GM21576 (cell line): ENCODE measurements at regions not wholly inside any gene's neighbourhood (a gene's known extent, or its start where the extent isn't known, plus 50 kb on each side); places are given as distances from the start of the nearest gene placed in this dataset.

Experiments used
- ATAC-seq: cut with Tn5 transposase; IDR thresholded peaks from one replicate; pipeline ENCODE4 v1.9.1; 2021; ENCODE audit warnings: mild to moderate bottlenecking, moderate library complexity; ENCODE audit not compliant: unreplicated experiment

DNA sequence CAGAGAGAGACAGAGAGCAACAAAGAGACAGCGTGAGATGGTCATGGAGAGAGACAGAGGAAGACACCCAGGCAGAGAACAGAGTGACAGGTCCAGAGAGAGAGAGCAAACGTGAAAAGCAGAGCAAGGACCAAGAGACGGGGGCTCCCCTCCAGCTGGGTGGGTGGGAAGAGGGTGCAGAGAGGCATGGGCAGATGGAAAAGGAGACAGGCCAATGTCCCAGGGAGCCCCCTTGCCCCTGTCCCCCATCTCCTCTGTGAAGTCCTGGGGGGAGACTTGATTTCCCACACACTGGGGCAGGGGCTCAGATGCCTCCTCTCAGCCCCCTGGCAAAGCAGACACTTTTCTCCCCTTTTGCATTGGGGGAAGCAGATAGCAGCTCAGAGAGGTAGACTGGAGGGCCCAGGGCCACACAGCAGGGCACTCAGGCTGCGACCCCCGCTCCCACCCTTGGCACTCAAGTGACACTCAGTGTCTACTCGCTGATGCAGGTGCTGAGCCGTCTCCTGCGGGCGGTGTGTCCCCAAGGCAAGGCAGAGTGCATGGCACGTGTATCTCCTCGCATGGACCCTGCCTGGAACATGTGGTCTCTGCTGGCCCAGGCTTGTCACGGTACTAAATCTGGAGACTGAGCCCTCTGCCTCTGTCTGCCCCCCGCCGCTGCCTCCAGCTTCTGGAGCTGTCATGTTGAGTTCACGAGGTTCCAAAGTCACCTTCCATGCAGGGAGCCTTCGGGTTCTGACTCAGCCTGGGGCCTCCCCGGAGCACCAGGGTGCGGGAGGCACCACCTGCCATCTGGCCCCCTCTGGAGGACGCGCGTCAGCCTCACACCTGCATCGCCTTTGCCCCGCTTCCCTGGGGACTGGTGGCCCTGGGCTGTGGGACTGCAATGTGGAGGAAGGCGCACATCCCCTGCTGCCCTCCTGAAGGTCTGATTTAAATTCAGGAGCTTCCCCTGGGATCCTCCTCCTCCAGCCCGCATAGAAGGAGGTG, 215.9 kb upstream of the GSE1 start:
- peak; percentile 44 for ATAC-seq

DNA sequence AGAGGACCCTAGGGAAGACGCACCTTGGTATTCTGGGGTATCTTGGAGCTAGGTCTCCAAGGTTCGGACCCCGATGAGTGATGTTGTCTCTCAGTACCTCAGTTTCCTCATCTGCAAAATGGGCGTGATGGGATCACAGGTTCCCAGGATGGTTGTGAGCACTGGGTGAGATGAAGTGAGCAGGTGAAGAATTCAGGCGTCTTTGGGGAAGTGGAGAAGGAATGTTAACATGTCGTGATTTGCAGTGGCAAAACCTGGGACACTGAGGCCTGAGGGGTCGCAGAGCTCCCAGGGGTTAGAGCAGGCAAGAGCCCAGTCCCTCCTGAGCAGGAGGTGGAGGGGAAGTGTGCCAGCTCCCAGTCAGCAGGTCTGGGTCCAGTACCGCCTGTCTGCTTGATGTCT, 215.1 kb upstream of the GSE1 start:
- ATAC-seq, result no peak

DNA sequence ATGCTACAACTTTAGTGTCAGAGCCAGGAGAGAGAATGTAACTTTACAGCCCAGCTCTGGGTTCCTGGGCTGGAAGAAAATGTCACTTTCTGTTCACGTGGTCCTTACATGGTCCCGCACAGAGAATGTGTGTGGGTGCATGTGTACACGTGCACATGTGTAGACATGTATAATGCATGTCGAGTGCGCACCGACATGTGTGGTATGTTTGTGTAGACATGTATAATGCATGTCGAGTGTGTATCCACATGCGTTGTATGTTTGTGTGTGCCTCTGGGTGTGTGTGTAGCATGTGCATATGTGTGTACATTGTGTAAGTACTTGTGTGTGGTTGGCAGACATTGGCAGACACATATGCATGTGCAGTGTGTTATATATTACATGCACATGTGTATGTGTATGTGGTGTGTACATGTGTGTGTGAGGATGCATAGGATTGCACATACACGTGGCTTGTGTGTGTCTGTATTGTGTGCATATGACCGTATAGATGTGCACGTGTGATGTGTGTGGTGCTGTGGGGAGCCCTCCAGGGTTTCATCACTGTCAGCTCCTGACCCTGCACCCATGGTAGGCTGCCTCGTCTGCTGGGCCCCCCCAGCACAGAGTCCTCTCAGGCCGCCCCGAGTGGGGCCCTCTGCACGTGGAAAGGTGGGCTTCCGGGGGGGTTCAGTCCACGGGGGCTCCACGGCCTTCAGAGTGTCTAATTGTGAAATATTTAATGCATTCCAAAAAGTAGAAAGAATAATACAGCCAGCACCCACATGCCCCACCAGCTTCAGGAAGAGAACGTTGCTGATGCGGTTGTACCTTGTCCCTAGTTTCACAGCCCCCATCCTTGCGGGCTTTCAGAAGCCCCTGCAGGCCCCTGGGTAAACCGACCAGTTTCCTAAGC, 214.2 kb upstream of the GSE1 start:
- no peak for ATAC-seq

DNA sequence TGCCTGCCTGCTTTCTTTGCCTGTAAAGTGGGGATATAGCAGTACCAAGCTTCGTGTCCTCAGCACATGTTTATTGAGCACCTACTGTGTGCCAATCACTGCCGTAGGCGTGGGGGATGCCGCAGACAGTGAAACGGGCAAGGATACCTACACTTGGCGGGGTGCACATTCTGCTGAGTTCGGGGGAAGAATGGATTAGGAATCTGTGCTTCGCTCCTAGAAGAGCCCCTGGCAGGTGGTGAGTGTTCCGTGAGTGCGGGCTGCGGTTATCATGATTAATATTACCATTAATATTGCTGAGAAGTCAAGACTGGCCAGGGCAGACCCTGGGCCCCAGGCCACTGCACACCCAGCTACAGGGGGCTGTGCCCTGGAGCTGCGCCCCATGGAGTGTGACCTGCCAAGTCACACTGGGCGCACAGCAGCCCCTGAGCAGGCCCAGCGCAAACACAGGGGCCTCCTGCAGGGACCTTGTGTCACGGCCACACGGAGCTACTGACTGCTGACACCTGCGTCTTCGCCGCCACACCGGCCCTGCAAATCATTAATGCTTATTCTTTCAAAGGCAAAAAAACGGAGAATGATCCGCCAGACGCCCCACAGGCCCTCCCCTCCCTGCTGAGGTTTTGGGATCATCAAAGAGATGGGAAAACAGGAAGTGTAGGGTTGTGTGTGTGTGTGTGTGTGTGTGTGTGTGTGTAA, 213.4 kb upstream of the GSE1 start:
- no peak for ATAC-seq

DNA sequence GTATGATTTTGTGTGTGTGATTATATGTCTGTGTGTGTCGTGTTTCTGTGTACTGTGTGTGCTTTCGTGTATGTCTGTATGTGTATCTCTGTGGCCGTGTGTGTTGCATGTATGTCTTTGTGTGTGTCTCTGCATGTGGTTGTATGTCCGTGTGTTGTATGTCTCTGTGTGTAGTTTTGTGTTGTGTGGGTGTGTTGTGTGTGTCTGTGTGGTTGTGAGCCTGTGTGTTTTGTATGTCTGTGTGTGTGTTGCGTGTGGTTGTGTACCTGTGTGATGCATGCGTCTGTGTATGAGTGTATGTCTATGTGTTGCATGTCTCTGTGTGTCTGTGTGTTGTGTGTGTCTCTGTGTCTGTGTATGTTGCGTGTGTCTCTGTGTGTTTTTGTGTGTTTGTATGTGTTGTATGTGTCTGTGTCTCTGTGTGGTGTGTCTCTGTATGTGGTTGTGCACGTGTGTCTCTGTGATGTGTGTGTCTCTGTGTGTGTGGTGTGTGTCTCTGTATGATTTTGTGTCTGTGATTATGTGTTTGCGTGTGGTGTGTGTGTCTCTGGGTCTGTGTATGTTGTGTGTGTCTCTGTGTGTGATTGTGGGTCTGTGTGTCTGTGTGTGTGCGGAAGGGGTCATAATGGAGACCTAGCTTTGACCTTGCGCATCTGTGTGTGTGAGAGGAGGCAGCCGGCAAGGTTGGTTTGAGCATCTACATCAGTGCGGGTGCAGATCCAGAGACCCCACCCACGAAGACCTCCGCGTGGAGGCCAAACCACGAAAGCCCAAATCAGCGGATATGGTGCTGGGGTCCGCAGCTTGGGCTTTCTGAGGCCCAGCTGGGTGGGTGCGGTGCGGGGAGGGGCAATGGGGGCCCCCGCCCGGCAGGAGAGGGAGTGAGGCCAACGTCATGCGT, 212.6 kb upstream of the GSE1 start:
- no peak for ATAC-seq

DNA sequence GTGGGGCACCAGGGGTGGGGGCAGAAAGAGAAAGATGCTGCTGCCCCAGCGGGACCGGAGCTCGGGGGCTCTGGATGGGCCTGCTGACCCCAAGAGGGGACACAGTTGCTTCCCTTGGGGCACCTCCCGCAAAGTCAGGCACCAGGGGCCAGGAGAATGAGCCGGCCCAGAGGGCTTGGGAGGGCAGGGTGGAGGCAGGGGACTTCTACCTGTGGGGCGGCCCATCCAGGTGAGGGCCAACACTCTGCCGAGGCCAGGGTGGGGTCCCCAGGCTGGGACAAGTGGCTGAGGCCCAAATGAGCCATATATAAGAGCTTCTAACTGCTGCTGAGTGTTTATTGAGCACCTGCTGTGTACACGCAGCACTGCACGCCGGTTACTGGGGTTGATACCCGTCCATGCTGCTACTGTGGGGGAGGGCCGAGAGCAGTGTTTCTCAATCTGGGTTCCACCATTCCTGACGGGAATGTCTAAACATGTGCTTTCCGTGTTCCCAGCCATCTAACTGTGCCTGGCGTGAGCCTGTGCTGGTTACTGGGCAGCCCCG, 211.7 kb upstream of the GSE1 start:
- ATAC-seq, result no peak

DNA sequence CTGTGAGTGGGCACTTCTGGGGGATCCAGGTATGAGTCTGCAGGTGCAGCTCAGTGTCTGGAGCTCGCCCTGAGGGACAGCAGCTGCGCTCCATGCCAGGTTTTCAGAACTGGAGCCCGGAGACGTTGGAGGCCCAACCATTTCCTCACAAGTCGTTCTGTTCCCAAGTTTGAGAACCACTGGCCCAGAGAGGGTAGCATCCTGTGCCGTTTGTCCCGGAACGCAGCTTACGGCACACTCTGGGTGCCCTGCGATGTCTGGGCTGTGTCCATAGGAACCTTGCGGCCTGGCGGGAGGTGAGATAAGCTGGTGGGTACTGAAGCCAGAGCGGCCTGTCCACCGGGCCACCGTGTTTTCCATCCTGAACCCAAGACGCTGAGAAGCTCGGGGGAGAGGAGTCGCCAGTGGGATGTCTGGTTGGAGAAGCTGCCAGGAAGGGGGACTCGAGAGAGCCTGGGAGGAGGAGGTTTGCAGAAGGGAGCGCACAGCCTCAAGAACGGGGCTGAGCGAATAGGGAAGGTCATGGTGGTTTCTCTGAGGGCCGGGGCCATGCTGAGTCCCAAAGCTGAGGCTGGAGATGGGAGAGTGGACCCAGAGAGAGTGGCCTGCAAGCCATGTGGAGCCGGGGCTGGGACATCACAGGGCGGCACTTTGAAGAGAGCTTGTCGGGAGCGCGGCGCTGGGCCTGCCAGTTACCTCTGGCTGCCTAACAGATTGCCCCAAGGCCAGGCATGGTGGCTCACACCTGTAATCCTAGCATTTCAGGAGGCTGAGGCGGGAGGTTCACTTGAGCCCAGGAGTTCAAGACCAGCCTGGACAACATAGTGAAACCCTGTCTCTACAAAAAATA, 211.0 kb upstream of the GSE1 start:
- no peak for ATAC-seq

DNA sequence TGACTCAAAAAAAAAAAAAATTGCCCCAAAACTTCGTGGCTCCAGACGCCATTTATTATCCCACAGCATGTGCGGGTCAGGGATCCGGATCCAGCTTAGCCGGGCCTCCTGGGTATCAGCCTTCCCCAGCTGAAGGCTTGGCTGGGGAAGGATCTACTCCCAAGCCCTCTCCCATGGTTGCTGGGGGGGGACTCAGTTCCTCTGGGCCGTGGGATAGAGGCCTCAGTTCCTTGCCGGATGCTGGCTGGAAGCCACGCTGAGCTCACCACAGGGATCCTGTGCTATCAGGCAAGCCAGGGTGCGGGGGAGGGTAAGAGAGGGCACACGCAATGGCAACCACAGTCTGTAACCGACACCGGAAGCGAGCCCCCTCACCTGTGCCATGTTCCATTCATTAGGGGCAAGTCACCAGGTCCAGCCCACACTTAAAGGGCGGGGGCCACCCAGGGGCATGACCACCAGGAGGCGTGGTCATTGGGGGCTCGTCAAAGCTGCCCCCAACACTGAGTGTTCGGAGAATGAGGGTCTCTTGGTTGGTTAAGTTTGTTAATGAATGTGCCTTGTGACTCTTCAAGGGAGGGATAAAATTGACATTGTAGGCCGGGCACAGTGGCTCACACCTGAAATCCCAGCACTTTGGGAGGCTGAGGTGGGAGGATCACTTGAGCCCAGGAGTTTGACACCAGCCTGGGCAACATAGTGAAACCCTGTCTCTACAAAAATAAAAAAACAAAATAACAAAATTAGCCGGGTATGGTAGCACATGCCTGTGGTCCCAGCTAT, 210.0 kb upstream of the GSE1 start:
- no peak for ATAC-seq

DNA sequence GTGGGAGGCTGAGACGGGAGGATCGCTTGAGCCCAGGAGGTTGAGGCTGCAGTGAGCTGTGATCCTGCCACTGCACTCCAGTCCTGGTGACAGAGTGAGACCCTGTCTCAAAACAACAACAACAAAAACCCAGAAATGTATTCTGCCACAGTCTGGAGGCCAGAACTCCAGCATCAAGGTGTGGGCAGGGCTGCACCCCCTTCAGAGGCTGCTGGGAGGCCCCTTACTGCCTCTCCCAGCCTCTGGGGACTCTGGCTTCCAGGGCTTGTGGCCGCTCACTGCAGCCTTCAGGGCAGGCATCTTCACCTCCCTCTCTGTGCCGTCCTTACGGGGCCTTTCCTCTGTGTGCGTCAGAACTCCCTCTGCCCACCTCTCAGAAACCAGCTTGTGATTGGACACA, 209.4 kb upstream of the GSE1 start:
- ATAC-seq, result no peak

DNA sequence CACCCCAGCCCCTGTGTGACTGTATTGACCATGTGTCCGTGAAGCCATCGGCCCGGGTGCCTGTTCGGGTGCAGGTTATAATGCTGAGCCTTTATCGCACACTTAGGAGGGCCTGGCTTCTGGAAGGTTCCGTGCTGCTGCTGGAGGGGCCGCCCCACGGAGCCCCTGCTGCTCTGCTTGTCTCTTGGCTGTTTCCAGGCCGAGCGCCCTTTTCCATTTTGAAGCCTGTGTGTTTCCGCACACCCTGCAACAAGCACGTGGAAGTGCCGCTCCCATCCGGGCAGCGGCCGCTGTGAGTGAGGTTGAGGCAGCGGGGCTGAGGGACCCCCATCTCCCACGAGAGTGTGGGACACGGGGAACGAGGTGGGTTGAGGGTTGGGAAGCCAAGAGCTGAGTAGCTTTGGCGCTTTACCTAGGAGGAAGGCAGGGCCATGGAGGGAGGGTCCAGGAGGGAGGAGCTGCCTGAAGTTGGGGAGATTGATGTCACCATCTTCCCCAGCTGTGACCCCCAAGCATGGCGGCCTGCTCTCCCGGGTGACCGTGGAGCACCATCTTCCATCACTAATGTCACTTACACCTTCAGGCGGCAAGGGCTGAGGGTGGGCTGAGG, 200.1 kb upstream of the GSE1 start:
- no peak for ATAC-seq

DNA sequence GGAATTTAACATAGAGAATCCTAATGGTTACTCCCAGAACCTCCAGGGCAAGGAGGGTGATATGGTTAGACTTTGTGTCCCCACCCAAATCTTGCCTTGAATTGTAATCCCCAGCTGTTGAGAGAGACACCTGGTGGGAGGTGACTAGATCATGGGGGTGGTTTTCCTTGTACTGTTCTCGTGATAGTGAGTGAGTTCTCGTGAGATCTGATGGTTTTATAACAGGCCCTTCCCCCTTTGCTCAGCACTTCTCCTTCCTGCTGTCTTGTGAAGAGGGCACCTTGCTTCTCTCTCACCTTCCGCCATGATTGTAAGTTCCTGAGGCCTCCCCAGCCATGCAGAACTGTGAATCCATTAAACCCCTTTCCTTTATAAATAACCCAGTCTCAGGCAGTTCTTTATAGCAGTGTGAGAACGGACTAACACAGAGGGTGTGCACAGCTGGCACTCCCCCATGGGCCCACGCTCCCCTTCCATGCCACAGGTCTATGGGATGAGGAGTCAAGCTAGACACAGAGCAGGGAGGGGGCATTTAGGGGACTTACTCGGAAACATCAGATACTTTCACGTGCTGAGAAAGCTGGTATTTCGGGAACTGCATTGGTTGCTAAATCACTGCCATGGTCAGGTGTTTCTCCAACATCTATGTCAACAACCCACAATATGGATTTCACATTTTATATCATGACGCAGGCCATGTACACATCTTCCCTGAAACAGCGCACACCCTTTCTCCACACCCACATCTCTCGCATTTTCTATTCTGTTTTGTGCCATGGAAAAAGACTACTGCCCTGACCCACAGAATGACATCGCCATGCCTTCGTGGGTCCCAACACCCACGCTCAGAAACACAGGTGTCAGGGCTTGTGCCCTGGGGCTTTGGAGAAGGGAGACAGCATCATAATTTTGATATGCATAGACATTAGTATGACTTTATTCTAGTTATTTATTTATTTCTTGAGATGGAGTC, 199.1 kb upstream of the GSE1 start:
- no peak for ATAC-seq

DNA sequence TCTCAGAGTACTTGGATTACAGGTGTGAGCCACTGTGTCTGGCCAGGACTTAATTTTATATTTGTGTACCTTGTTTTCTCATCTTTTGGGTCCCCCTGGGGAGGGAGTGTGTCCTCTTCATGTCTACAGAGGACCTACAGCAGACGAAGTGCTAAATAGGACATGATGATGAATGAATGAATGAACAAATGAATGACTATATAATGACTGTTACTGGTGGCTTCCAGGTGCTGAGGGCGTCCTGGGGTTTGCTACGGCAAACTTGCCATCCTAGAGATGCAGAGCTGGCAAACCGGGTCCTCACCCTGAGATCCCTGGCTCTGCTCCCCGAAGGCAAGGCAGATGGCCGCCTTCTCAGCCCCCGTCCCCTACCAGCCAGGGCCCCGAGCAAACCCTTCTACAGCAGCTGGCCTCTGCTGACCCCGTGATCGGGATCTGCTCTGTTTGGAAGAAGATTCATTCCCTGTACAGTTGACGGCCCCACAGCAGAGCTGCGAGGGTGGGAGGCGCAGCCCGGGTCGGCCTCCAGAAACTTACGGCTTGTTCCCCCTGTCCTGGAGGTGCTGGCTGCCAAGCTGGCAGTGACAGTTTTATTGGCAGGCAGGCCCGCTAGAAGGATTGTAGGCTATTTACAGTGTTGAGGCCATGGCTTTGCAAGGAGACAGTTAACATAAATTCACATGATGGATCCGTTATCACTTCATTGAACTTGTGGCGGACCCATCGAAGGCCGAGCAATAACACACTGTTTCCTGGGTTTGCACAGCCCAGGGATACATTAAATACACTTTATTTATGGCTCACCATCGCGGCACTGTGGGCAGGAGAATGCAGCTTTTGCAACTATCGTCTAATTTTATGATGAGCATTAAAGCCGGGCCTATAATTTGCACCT, 197.7 kb upstream of the GSE1 start:
- ATAC-seq, result no peak

DNA sequence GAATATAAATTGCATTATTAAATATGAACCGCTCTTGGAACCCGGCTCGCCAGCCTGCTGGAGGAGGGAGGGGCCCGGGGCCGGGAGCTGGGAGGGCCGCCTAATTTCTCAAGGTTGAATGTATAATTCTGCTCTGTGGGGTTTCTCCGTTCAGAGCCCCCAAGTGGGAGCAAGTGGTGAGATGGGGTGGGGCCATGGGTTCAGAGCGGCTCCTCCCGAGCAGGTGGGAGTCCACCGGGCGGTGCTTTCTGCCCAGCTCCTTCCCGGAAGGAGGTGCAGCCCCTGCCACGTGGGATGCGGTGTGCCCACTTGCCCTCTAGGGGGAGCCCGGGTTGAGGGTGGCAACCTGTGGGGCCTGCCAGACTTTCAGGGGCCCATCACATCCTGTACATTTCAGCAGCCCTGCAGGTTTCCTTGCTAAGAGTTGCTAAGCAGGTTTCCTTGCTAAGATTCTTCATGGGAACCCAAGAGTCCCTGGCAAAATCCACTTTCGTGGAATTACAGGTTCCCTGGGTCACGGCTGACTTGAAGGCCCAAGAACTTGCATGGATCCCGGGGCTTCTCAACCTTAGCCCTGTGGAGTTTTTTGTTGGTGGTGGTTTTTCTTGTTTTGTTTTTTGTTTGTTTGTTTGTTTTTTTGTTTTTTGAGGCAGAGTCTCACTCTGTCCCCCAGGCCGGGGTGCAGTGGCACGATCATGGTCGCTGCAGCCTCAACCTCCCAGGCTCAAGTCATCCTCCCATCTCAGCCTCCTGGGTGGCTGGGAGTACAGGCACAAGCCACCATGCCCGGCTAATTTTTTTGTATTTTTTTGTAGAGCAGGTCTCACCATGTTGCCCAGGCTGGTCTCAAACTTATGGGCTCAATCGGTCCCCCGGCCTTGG, 196.7 kb upstream of the GSE1 start:
- no peak for ATAC-seq

DNA sequence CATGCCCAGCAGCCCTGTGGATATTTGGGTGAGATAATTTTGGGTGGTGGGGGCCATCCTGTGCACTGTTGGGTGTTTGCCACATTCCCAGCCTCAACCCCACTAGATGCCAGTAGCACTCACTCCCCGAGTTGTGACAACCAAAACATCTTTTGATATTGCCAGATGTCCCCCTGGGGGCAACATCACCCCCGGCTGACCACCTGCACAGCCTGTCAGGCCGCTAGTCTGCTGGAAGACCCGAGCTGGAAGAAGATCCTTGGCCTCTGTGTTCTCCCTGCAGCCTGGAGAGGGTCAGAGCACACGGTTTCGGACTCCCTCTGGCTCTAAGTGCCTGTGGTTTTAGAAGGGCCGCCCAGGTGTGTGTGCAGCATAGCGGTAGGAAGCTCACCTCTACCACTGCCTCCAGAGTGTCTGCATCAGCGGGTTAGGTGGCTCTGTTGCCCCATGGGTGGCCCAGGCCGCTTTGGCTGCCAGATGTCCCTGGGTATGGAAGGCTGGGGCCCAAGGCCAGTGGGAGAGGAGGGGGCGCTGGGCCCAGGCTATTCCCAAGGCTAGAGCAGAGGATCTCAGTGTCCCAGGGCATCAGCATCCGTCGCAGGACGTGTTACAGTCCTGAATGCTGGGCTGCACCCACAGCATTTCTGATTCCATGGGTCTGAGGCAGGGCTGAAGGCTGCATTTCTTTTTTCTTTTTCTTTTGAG, 195.8 kb upstream of the GSE1 start:
- ATAC-seq, result no peak
